Spinal cord (tissue), 9 donors: ENCODE measurements at regions not wholly inside any gene's neighbourhood (a gene's known extent, or its start where the extent isn't known, plus 50 kb on each side); places are given as distances from the start of the nearest gene placed in this dataset.

Experiments
- DNase-seq, 6 donors: peaks; one replicate each; pipeline versions ENCODE4 v3.0.0 to v3.0.0-alpha.2; 2013 to 2015; ENCODE audit warnings: low spot score in 6 of 6, low read depth in 4 of 6
- H3K27ac ChIP-seq: one replicate; pipeline ENCODE4 v1.5.1; 2013; ENCODE audit warnings: low read depth, low read length, control low read depth
- H3K27me3 ChIP-seq: one replicate; pipeline ENCODE4 v1.6.1; 2013; ENCODE audit warnings: low read length; ENCODE audit not compliant: control insufficient read depth, insufficient read depth
- H3K36me3 ChIP-seq: one replicate; pipeline ENCODE4 v1.6.1; 2013; ENCODE audit warnings: low read length; ENCODE audit not compliant: control insufficient read depth, insufficient read depth
- H3K4me1 ChIP-seq: one replicate; pipeline ENCODE4 v1.6.1; 2013; ENCODE audit warnings: low read length; ENCODE audit not compliant: control insufficient read depth, insufficient read depth
- H3K4me3 ChIP-seq: one replicate; pipeline ENCODE4 v1.5.1; 2013; ENCODE audit warnings: low read depth, low read length, control low read depth
- H3K9me3 ChIP-seq: one replicate; pipeline ENCODE4 v1.6.1; 2013; ENCODE audit warnings: low read length; ENCODE audit not compliant: control insufficient read depth, insufficient read depth
- WGBS: methylation state at CpG from one replicate; pipeline ENCODE4 v1.1.5; 2013; ENCODE audit warnings: missing lambda C conversion rate; ENCODE audit not compliant: insufficient coverage; 5-methylcytosine and 5-hydroxymethylcytosine counted together
- donor health status: healthy.

- Histone ChIP-seq H3K27ac (no peak overlapping the region), H3K36me3 (no peaks in the 10 kb centered on the region), H3K4me1 (peaks cover 4% of the 10 kb centered on the region), H3K27me3 (no peaks in the 10 kb centered on the region), H3K4me3 (no peak overlapping the region), H3K9me3 (no peaks in the 10 kb centered on the region)
- 63% methylated on average over 1 of the region's 5 CpGs for WGBS
- DNase-seq, result no peak
Measured at GRCh38 chr7:23967949-23968599, 258.1 kb downstream of the STK31 start.

GRCh38 chr7:23968791-23969190, 258.8 kb downstream of the STK31 start:
- Histone ChIP-seq H3K9me3 (no peaks in the 10 kb centered on the region), H3K27ac (no peak overlapping the region), H3K4me3 (no peak overlapping the region), H3K36me3 (no peaks in the 10 kb centered on the region), H3K4me1 (peaks cover 4% of the 10 kb centered on the region), H3K27me3 (no peaks in the 10 kb centered on the region)
- 17% methylated on average over 1 of the region's 2 CpGs for WGBS
- DNase-seq, result peak in 1 of 6 donors; percentile 11

- H3K27me3 ChIP-seq, result no peaks in the 10 kb centered on the region
- no peak overlapping the region for H3K4me3 ChIP-seq
- no peaks in the 10 kb centered on the region for H3K36me3 ChIP-seq
- no peaks in the 10 kb centered on the region for H3K9me3 ChIP-seq
- no peak for DNase-seq
- no peak overlapping the region for H3K27ac ChIP-seq
- peaks cover 4% of the 10 kb centered on the region for H3K4me1 ChIP-seq
- WGBS, result 70% methylated on average over 1 of the region's 3 CpGs
Measured at GRCh38 chr7:23969443-23969842, 259.4 kb downstream of the STK31 start.

GRCh38 chr7:23970193-23970592, 260.2 kb downstream of the STK31 start:
- H3K27ac ChIP-seq, result no peak overlapping the region
- H3K4me1 ChIP-seq, result peaks cover 4% of the 10 kb centered on the region
- no peaks in the 10 kb centered on the region for H3K27me3 ChIP-seq
- no peak overlapping the region for H3K4me3 ChIP-seq
- DNase-seq, result no peak
- WGBS, result 100% methylated on average over 2 of the region's 2 CpGs
- H3K9me3 ChIP-seq, result no peaks in the 10 kb centered on the region
- H3K36me3 ChIP-seq, result no peaks in the 10 kb centered on the region

GRCh38 chr7:23971031-23971430, 261.0 kb downstream of the STK31 start:
- Histone ChIP-seq H3K27ac (no peak overlapping the region), H3K4me1 (peaks cover 4% of the 10 kb centered on the region), H3K36me3 (no peaks in the 10 kb centered on the region), H3K9me3 (no peaks in the 10 kb centered on the region), H3K27me3 (no peaks in the 10 kb centered on the region), H3K4me3 (no peak overlapping the region)
- no peak for DNase-seq
- 46% methylated on average over 2 of the region's 3 CpGs for WGBS

- no CpG with 5 or more reads among the region's 3 CpGs for WGBS
- H3K4me1 ChIP-seq, result peaks cover 4% of the 10 kb centered on the region
- H3K27ac ChIP-seq, result no peak overlapping the region
- DNase-seq, result no peak
- no peak overlapping the region for H3K4me3 ChIP-seq
- no peaks in the 10 kb centered on the region for H3K27me3 ChIP-seq
- H3K36me3 ChIP-seq, result no peaks in the 10 kb centered on the region
- H3K9me3 ChIP-seq, result no peaks in the 10 kb centered on the region
Measured at GRCh38 chr7:23972057-23972456, 262.0 kb downstream of the STK31 start.

GRCh38 chr7:23973264-23973663, 263.2 kb downstream of the STK31 start:
- H3K4me3 ChIP-seq, result no peak overlapping the region
- DNase-seq, result no peak
- no CpG with 5 or more reads among the region's 3 CpGs for WGBS

GRCh38 chr7:23980081-23980480, 270.1 kb downstream of the STK31 start:
- H3K4me1 ChIP-seq, result no peaks in the 10 kb centered on the region
- no peaks in the 10 kb centered on the region for H3K9me3 ChIP-seq
- no peaks in the 10 kb centered on the region for H3K36me3 ChIP-seq
- H3K27ac ChIP-seq, result no peak overlapping the region
- H3K4me3 ChIP-seq, result no peak overlapping the region
- no peak for DNase-seq
- H3K27me3 ChIP-seq, result no peaks in the 10 kb centered on the region

More at GRCh38 chr7:23973264-23973663, 263.2 kb downstream of the STK31 start:
- no peak overlapping the region for H3K27ac ChIP-seq
- H3K4me1 ChIP-seq, result no peaks in the 10 kb centered on the region
- H3K27me3 ChIP-seq, result no peaks in the 10 kb centered on the region
- H3K9me3 ChIP-seq, result no peaks in the 10 kb centered on the region
- H3K36me3 ChIP-seq, result no peaks in the 10 kb centered on the region

- WGBS, result no CpG with 5 or more reads among the region's 1 CpG
- H3K36me3 ChIP-seq, result no peaks in the 10 kb centered on the region
- H3K4me3 ChIP-seq, result no peak overlapping the region
- no peak overlapping the region for H3K27ac ChIP-seq
- no peaks in the 10 kb centered on the region for H3K9me3 ChIP-seq
- no peaks in the 10 kb centered on the region for H3K27me3 ChIP-seq
- DNase-seq, result no peak
- no peaks in the 10 kb centered on the region for H3K4me1 ChIP-seq
Measured at GRCh38 chr7:23981314-23981713, 271.3 kb downstream of the STK31 start.

GRCh38 chr7:23981758-23982157, 271.7 kb downstream of the STK31 start:
- no peak overlapping the region for H3K4me3 ChIP-seq
- H3K4me1 ChIP-seq, result no peaks in the 10 kb centered on the region
- H3K27ac ChIP-seq, result no peak overlapping the region
- no peaks in the 10 kb centered on the region for H3K9me3 ChIP-seq
- DNase-seq, result no peak
- no peaks in the 10 kb centered on the region for H3K36me3 ChIP-seq
- WGBS, result 100% methylated on average over 1 of the region's 3 CpGs
- no peaks in the 10 kb centered on the region for H3K27me3 ChIP-seq
